HL-60 (cell line): ENCODE measurements at regions not wholly inside any gene's neighbourhood (a gene's known extent, or its start where the extent isn't known, plus 50 kb on each side); places are given as distances from the start of the nearest gene placed in this dataset.

Source experiments
- DNase-seq, 2 experiments: peaks; one replicate each; pipeline ENCODE4 v3.0.0-alpha.2; 2010 to 2020; ENCODE audit warnings: low read depth in 1 of 2, low spot score in 1 of 2
- H3K27ac ChIP-seq: fragments of 250-450 bp; sonication (Bioruptor Pico); replicated peaks from 2 replicates; pipeline ENCODE4 v1.5.1; 2020; ENCODE audit warnings: mild to moderate bottlenecking, moderate library complexity
- H3K27me3 ChIP-seq: fragments of 250-450 bp; sonication (Bioruptor Pico); 2 replicates; pipeline ENCODE4 v1.5.1; 2021; ENCODE audit warnings: mild to moderate bottlenecking, moderate library complexity; ENCODE audit not compliant: insufficient read depth, poor library complexity, severe bottlenecking
- H3K4me3 ChIP-seq: replicated peaks from 2 replicates; pipeline ENCODE4 v1.5.1; 2011; ENCODE audit warnings: mild to moderate bottlenecking, control low read depth, low read length; ENCODE audit not compliant: insufficient read depth
- GABPA ChIP-seq: IDR thresholded peaks from 2 replicates; pipeline ENCODE4 v1.6.1; 2012; ENCODE audit warnings: low read depth
- POLR2AphosphoS5 ChIP-seq: IDR thresholded peaks from 2 replicates; pipeline ENCODE4 v1.6.1; 2012; ENCODE audit warnings: low read depth
- SPI1 ChIP-seq: IDR thresholded peaks from 2 replicates; pipeline ENCODE4 v1.6.1; 2012; ENCODE audit warnings: low read depth, mild to moderate bottlenecking, borderline replicate concordance
- TF ChIP-seq, protein P1 (sequence below): IDR thresholded peaks from 2 replicates; pipeline ENCODE4 v1.6.1; 2012; ENCODE audit warnings: low read depth; ENCODE audit not compliant: insufficient replicate concordance
- TF ChIP-seq, protein P2 (sequence below): IDR thresholded peaks from one replicate; pipeline ENCODE4 v1.5.1; 2011; ENCODE audit warnings: low read length, control low read depth, inconsistent platforms; ENCODE audit not compliant: insufficient read depth

- Histone ChIP-seq H3K4me3 (no peak overlapping the region), H3K27ac (no peak overlapping the region), H3K27me3 (no peaks in the 10 kb centered on the region)
- DNase-seq, result no peak
- no peak for TF ChIP-seq POLR2AphosphoS5
- TF ChIP-seq, protein P1, sequence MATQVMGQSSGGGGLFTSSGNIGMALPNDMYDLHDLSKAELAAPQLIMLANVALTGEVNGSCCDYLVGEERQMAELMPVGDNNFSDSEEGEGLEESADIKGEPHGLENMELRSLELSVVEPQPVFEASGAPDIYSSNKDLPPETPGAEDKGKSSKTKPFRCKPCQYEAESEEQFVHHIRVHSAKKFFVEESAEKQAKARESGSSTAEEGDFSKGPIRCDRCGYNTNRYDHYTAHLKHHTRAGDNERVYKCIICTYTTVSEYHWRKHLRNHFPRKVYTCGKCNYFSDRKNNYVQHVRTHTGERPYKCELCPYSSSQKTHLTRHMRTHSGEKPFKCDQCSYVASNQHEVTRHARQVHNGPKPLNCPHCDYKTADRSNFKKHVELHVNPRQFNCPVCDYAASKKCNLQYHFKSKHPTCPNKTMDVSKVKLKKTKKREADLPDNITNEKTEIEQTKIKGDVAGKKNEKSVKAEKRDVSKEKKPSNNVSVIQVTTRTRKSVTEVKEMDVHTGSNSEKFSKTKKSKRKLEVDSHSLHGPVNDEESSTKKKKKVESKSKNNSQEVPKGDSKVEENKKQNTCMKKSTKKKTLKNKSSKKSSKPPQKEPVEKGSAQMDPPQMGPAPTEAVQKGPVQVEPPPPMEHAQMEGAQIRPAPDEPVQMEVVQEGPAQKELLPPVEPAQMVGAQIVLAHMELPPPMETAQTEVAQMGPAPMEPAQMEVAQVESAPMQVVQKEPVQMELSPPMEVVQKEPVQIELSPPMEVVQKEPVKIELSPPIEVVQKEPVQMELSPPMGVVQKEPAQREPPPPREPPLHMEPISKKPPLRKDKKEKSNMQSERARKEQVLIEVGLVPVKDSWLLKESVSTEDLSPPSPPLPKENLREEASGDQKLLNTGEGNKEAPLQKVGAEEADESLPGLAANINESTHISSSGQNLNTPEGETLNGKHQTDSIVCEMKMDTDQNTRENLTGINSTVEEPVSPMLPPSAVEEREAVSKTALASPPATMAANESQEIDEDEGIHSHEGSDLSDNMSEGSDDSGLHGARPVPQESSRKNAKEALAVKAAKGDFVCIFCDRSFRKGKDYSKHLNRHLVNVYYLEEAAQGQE, result no peak
- no peak for TF ChIP-seq GABPA
- TF ChIP-seq SPI1, result no peak
- TF ChIP-seq, protein P2, sequence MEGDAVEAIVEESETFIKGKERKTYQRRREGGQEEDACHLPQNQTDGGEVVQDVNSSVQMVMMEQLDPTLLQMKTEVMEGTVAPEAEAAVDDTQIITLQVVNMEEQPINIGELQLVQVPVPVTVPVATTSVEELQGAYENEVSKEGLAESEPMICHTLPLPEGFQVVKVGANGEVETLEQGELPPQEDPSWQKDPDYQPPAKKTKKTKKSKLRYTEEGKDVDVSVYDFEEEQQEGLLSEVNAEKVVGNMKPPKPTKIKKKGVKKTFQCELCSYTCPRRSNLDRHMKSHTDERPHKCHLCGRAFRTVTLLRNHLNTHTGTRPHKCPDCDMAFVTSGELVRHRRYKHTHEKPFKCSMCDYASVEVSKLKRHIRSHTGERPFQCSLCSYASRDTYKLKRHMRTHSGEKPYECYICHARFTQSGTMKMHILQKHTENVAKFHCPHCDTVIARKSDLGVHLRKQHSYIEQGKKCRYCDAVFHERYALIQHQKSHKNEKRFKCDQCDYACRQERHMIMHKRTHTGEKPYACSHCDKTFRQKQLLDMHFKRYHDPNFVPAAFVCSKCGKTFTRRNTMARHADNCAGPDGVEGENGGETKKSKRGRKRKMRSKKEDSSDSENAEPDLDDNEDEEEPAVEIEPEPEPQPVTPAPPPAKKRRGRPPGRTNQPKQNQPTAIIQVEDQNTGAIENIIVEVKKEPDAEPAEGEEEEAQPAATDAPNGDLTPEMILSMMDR, result no peak
These were observed 241.4 kb upstream of the DGKB start for GRCh38 chr7:15143936-15144335.

DNA sequence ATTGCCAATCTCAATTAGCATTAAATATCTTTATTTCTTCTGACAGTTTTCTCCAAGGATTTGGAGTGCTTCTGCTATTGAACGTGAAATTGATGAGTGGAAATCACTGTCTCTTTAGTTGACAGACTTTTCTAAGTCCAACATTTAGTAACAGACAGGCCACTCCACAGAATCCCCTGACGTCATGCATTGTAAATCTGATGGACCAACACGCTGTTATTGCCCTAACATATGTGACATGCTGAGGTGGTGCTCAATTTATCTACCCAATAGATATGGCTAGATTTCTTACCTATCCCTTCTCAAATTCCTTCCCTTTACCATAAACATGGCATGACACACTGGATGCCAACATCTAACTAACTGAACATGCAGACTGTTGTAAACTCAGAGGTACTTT lies 240.6 kb upstream of the DGKB start:
- Histone ChIP-seq H3K27ac (no peak overlapping the region), H3K4me3 (no peak overlapping the region), H3K27me3 (no peaks in the 10 kb centered on the region)
- TF ChIP-seq SPI1 (no peak), POLR2AphosphoS5 (no peak), GABPA (no peak)
- TF ChIP-seq, protein P2, result no peak
- TF ChIP-seq, protein P1, result no peak
- no peak for DNase-seq

DNA sequence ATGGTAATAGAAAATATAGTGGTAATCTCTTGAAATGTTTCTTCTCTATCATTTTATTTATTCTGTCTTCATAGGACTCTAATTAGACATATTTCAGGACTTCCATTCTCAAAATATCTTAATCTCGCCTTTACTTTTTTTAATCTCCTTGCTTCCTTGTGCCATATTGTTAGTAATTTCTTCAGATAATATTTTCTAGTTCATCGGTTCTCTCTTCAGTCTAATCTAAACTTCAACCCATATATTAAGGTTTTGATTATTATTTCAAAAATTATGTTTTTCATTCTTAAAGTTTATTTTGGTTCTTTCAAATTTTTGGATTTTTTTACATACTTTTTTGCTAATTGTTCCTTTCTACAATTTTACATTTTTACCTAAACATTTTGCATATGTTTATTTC lies 237.9 kb upstream of the DGKB start:
- no peak overlapping the region for H3K27ac ChIP-seq
- H3K4me3 ChIP-seq, result no peak overlapping the region
- no peaks in the 10 kb centered on the region for H3K27me3 ChIP-seq
- TF ChIP-seq POLR2AphosphoS5 (no peak), SPI1 (no peak), GABPA (no peak)
- TF ChIP-seq, protein P2, result no peak
- TF ChIP-seq, protein P1, result no peak
- no peak for DNase-seq
